Keratinocyte (primary cell): ENCODE measurements at regions not wholly inside any gene's neighbourhood (a gene's known extent, or its start where the extent isn't known, plus 50 kb on each side); places are given as distances from the start of the nearest gene placed in this dataset.

Experiments used
- CTCF ChIP-seq, 3 experiments: IDR thresholded peaks in 1 of 3; conservative IDR thresholded peaks in 1 of 3; optimal IDR thresholded peaks in 1 of 3; 2 replicates in 2 of 3; 3 replicates in 1 of 3; pipeline versions ENCODE3 to v1.5.1; 2011; ENCODE audit warnings: low read length in 3 of 3, mild to moderate bottlenecking in 3 of 3, moderate library complexity in 2 of 3, control low read depth in 1 of 3, inconsistent platforms in 1 of 3; ENCODE audit not compliant: insufficient read depth in 2 of 3; ENCODE audit errors: extremely low read depth in 1 of 3
- EZH2 ChIP-seq: IDR thresholded peaks from one replicate; pipeline ENCODE4 v1.6.1; 2012; ENCODE audit warnings: inconsistent platforms, mild to moderate bottlenecking, low read length, moderate library complexity

GRCh38 chr17:77889866-77890760 is 68.4 kb upstream of the TNRC6C start:
- no peak for TF ChIP-seq EZH2
- no peak for TF ChIP-seq CTCF (optimal IDR thresholded peaks at IDR 0.05 in 1 of 3, IDR thresholded peaks at IDR 0.05 in 1 of 3, conservative IDR thresholded peaks at IDR 0.05 in 1 of 3; ENCODE audit: extremely low read depth in 1 of 3, insufficient read depth in 2 of 3, low read length in 3 of 3)
